ENCODE measurements at regions not wholly inside any gene's neighbourhood (a gene's known extent, or its start where the extent isn't known, plus 50 kb on each side); places are given as distances from the start of the nearest gene placed in this dataset.

GRCh38 chr11:95699631-95700470 is 89.7 kb downstream of the FAM76B start:
- BruUV-seq (replicated peaks) = no TSS peak
- Histone ChIP-seq H3K9ac (replicated peaks; ENCODE audit: extremely low read depth, insufficient read depth, low read length) (no peak overlapping the region), H3K36me3 (ENCODE audit: control insufficient read depth in 2 of 2, extremely low read depth in 1 of 2, insufficient read depth in 2 of 2, low read length in 2 of 2) (no peaks in the 10 kb centered on the region), H4K20me1 (replicated peaks; ENCODE audit: control insufficient read depth, extremely low read depth, insufficient read depth, low read length) (no peaks in the 10 kb centered on the region), H3K4me2 (ENCODE audit: insufficient read depth, low read length) (no peak overlapping the region), H3K9me3 (replicated peaks; ENCODE audit: control insufficient read depth, insufficient read depth, low read length) (no peaks in the 10 kb centered on the region), H3K27me3 (ENCODE audit: control insufficient read depth in 2 of 2, insufficient read depth in 2 of 2, low read length in 2 of 2) (peaks cover 11 to 12% of the 10 kb centered on the region in 2 experiments), H2AFZ (ENCODE audit: low read depth, low read length) (no peak overlapping the region), H3K27ac (ENCODE audit: insufficient read depth, low read depth, low read length) (no peak overlapping the region), H3K4me3 (replicated peaks in 1 of 3; ENCODE audit: insufficient read depth in 1 of 3, low read depth in 1 of 3, low read length in 3 of 3) (no peak overlapping the region), H3K9me1 (replicated peaks; ENCODE audit: control insufficient read depth, extremely low read depth, insufficient read depth, low read length) (no peaks in the 10 kb centered on the region), H3K79me2 (ENCODE audit: control insufficient read depth, insufficient read depth, low read length) (no peaks in the 10 kb centered on the region), H3K4me1 (ENCODE audit: control insufficient read depth, extremely low read depth, insufficient read depth, low read length) (no peaks in the 10 kb centered on the region)
- POLR2A ChIA-PET = no interaction called here
- CTCF ChIA-PET = interaction anchor here (1.0 to 1.6 kb wide), 2 partner anchors 16 to 545 kb away, joined by 3 to 4 read pairs; no protein-coding TSS in a partner anchor
- TF ChIP-seq GATA2 (IDR thresholded peaks at IDR 0.05; ENCODE audit: insufficient read depth, insufficient read length, low read depth, low read length) (no peak), POLR2AphosphoS5 (IDR thresholded peaks at IDR 0.05; ENCODE audit: insufficient read depth, low read depth, low read length) (no peak), MYC (IDR thresholded peaks at IDR 0.05; ENCODE audit: low read depth, low read length) (no peak), POLR2A (IDR thresholded peaks at IDR 0.05; ENCODE audit: low read depth, low read length) (no peak), FOS (IDR thresholded peaks at IDR 0.05; ENCODE audit: borderline replicate concordance, insufficient read depth, low read length) (no peak), JUN (IDR thresholded peaks at IDR 0.05; ENCODE audit: borderline replicate concordance, insufficient read depth, insufficient read length, low read depth) (no peak), EZH2 (IDR thresholded peaks at IDR 0.05; ENCODE audit: borderline replicate concordance, low read depth, low read length, severe bottlenecking) (no peak), CTCF (IDR thresholded peaks at IDR 0.05; ENCODE audit: extremely low read depth in 1 of 2, insufficient read depth in 1 of 2, low read depth in 1 of 2, low read length in 2 of 2) (no peak), MAX (IDR thresholded peaks at IDR 0.05; ENCODE audit: insufficient read depth, insufficient read length) (no peak)
- no peak for FAIRE-seq
- DNase-seq (ENCODE audit: low read depth, low spot score) = no peak
- dilution Hi-C loops (cut with MboI; ENCODE audit: extremely low pct_ligation_motif_present, low sequenced_read_pairs) = no loop called here
- intact Hi-C loops (cut with micrococcal nuclease) = loop anchor here (10.0 kb wide), 1 partner anchor 335 kb away; no protein-coding TSS in a partner anchor

Measured in endothelial cell of umbilical vein (primary cell).